ENCODE measurements at regions not wholly inside any gene's neighbourhood (a gene's known extent, or its start where the extent isn't known, plus 50 kb on each side); places are given as distances from the start of the nearest gene placed in this dataset.
"Not testable (repeated sequence)": the region's sequence is repeated elsewhere in the genome, so short reads cannot be mapped to it uniquely, and the experiment has no call there.

DNA sequence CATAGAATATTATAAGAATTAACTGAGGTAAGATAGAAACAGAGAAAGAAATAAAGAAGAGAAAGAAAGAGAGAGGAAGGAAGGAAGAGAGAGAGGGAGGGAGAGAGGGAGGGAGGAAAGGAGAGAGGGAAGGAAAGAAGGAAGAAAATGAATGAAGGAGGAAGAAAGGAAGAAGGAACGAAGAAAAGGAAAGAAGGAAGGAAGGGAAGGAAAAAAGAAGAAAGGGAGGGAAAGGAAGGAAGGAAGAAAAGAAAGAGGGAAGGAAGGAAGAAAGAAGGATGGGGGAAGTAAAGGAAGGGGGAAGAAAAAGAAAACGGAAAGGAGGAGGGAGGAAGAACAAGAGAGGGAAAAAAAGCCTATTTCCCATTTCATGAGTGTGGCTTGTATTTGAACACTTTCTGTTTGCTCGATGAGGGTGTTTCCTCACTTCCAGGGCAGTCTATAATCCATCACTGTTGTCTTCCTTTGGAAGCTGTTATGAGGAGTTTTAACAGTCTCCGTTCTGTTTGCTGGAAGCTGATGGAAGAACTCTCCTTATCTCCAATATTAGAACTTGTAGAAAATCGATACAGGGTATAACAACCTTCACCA, 402.4 kb downstream of the TMEM114 start:
- no peak for DNase-seq (ENCODE audit: low spot score)

DNA sequence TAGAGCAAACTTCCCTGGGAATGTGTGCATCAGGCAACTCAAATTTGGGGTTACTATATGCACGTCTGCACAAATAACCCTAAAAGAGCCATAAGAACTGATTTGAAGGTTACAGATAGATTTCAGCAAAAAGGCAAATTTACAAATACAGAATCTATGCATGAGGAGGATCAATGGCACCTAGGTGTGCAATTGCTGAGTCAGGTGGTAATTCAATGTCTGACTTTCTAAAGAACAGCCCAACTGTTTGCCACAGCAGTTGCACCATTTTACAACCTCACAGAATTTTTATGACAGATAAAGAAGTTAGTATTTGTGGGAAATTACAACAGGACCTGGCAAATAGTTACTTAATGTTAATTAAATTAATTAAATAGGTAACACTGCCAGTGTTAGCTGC, 405.5 kb downstream of the TMEM114 start:
- no peak for DNase-seq (ENCODE audit: low spot score)

DNA sequence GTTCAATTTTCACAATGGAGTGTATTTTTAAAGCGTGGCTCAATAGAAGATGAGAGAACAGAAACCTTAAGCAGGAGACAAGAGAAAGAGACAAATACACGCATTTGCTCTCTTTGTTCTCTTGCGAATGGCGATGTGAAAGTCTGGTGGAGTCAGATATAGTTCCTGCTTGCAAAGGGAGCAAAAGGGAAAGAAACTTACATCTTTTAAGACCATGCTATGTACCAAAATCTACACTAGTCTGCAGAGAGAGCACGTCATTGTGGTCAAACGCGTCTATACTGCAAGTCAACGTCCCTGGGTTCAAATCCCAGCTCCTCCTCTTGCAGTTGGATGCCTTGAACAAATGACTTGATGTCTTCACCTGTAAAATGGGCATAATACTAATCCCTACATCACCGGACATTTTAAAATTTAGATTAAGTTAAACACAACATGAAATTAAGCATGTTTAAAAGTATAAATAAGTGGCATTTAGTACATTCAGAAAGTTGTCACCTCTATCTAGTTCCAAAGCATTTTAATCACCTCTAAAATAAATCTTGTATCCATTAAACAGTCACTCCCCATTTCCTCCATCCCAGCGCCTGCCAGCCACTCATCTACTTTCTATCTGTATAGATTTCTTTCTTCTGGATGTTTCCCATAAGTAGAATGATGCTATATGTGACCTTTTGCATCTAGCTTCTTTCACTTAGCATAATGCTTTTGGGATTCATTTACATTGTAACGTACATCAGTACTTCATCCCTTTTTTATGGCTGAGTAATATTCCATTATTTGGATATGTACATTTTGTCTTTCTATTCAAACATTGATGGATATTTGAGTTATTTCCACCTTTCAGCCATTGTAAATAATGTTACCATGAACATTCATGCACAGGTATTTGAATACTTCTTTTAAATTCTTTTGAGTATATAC, 406.9 kb downstream of the TMEM114 start:
- no peak for DNase-seq (ENCODE audit: low spot score)

DNA sequence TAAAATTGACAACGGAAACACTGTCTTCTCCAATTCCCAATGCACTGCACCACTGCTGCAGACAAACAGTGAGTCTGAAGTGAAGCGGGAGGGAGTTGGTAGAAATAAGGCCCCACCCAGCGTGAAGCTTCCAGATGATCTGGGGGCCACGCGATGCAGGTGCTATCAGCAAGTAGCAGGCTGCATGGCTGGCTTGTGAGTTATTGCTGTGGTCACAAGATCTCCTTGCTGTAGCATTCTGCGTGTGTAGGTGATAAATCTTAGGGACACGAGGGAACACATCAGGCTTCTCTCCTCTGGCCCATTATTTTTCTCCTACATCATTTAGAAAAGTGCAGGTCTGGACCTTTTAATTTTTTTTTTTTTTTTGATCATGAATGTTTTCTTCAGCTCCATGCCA, 407.6 kb downstream of the TMEM114 start:
- DNase-seq (ENCODE audit: low spot score), result no peak

DNA sequence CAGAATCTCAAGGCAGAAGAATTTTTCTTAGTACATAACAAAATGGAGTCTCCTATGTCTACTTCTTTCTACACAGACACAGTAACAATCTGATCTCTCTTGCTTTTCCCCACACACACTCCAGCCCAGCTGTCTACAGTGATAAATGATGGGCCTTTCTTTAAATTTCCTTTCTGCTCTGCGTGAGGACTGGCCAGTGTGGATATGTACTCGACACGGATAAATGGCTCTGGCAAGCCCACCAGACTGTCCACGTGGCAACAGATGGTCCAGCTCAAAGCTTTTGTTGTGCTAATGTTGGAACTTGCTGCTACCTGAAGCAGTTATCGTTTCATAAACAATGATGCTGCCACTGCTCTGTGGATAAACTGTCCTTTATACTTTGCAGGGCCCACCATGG, 410.7 kb downstream of the TMEM114 start:
- DNase-seq (ENCODE audit: low spot score), result no peak

DNA sequence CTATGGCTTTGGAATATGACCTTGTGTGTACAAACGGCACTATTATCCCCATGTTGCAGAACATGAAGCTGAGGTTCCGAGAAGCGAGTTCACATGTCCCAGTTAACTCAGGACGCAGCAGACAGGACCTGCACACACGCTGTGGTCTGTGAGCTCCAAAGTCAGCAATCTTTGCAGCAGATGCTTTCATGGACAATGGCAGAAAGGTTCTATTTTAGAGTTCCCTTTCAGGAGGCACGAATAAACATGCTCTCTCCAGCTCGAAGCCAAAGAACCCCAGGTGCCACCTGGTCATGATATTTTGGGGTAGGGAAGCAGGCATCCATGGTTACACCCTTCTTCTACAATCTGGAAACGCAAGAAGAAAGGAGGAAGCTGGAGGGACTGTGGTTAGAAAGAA, 412.0 kb downstream of the TMEM114 start:
- no peak for DNase-seq (ENCODE audit: low spot score)

DNA sequence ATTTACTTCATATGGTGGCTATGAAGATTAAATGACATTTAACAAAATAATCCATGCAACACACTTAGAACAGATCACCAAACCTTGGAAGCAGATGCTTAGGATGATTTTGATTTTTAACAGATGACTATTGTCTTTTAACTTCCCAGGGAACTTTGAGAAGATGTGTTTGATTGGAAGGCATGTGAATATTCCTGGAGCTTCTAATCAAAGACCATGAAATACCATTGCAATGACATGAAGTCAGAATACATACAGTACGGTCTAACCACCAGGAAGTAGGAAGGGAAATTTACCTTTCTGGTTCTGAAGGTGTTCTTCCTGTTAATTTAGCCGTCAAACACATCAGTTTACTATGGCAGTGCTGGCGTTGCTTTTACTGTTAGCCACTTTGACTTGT, 414.9 kb downstream of the TMEM114 start:
- DNase-seq (ENCODE audit: low spot score), result no peak

DNA sequence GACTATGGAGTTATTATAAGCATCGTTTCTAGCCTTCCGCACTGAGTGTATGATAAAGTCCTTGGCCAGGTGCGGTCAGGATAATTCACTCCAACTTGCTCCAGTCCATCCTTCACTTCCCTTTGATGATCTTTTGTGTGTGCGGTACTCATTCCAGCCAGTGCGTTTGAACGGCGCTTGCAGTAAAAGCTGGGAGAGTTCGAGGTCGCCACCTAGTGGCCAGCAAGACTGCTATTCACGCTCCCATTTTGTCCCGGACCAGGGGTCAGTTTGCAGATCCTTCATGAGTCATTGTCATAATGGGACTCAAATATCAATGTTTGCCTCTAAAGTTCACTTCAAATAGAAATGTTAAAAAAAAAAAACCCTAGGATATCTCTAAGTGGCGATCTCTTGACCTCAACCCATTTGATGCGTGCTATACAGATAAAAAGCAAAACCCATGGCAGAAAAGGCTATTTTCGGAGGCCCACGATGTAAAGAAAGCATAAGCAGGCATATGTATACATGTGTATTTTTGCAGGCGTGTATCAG, 417.1 kb downstream of the TMEM114 start:
- peak; percentile 19 for DNase-seq (ENCODE audit: low spot score)

DNA sequence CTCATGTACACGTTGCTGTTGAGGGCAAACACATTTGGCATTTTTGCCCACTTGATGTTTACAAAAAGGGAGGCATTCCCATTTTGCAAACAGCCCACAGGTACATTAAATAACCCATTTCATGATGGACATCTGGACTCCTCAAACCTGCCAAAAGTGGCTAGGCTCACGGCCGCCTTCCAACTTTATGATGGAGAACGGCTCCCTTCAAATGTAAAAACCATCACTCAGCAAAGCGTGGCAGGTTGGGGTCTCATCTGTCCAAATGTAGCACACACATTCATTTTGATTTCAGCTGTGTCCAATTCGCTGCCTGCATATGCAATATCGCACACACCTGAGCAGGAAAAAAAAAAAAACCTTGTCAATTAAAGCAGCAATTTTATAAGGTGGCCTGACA, 417.8 kb downstream of the TMEM114 start:
- DNase-seq (ENCODE audit: low spot score), result no peak

DNA sequence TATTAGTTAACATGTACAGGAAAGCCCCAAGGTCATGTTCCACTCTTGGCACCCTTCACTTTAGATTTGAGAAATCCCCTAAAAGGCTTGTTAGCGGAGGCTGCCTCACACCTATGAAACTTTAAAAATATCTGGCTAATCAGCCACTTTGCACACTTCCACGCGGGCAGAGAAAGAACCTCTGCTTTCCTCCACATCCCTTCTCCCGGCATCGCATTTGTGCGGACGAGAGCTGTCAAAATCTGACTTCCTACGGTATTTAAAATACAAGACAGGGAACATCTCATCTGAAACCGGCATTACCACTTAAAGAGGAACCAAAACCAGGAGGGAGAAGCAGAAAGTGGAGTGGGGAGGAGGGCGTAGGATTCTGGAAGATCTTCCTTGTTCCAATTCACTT, 422.3 kb downstream of the TMEM114 start:
- DNase-seq (ENCODE audit: low spot score), result no peak

DNA sequence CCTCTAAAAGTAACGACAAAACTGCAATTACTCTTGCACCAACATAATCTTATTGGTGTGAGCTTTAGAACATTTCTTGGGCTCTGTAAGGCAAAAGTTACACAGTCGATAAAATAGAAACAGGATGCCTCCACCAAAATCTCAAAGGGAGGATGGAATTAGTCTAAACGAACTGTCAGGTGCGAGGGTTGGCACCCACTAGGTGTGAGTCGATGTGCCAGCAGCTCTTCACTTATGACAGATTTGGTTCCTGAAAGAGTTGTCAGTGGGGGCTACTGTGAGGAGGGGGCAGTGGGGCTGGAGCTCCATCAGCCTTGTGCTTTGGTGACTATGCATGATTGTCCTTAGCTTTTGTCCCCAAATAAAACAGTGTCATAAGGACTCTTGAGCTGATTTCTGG, 422.9 kb downstream of the TMEM114 start:
- DNase-seq (ENCODE audit: low spot score), result no peak

DNA sequence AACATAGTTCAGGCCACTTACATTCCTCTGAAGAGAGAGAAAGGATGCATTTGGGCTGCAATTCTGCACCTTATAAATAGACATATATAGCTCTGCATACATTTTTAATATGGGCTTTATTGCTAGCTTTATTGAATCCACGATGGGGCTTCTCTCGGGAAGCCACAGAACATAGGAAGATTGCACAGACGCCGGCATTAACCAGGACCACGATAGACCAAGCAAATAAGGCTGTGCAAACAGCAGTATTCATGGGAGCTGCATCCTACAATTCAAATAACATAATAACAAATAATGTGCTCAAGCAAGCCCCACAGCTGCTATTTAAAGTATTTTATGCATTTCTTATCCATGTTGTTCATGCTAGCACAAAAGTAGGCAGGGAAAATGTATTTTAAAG, 432.3 kb downstream of the TMEM114 start:
- no peak for DNase-seq (ENCODE audit: low spot score)

DNA sequence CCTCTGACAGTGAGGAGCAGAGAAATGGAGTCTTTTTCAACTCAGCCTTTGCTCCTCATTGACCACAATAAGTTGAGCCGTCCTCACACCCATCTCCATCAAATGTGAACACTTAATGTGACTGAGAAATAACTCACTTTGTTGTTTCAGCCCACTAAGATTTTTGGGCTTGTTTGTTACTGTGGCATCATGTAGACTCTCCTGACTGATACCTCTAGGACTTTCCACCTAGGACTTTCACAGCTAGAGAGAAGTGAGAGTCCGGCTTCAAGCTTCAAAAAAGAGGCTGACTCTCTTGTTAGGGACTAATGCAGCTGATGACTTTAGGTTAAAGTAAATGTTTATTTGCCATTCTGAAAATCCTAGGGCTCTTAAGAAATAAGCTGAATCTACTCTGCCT, 435.0 kb downstream of the TMEM114 start:
- no peak for DNase-seq (ENCODE audit: low spot score)

DNA sequence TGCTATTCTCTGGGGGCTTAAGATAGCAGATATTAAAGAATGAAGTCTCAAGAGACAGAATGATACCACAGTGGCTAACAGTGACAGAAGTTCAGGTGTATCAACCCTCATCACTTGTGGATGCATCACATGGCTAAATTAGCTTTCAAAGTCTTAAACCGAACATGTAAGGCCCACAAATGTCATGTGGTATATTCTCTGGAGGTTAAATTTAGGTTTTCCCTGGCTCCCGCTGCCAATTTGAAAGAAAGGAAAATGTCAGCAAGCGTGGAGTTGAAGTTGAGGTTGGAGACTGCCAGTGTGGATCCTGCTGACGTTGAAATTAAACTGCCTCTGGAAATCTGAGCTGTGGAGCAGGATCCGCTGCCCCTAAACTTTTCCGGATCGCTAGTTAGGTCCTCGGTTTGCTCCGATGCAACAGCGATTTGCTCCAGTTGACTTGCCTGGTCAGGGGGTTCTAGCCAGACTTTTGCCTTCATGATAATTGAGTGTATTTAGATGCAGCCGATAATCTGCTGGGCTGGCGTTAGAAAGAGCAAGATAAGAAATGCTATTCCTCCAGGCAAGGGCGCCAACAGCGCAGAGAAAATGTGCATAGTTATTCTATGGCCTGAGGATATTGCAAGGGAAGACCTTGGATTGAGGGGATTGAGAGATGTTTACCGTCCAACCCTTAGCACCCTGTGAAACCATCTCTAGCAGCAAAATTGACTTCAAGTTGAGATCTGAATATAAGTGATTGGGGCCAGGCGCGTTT, 443.9 kb downstream of the TMEM114 start:
- no peak for DNase-seq (ENCODE audit: low spot score)

DNA sequence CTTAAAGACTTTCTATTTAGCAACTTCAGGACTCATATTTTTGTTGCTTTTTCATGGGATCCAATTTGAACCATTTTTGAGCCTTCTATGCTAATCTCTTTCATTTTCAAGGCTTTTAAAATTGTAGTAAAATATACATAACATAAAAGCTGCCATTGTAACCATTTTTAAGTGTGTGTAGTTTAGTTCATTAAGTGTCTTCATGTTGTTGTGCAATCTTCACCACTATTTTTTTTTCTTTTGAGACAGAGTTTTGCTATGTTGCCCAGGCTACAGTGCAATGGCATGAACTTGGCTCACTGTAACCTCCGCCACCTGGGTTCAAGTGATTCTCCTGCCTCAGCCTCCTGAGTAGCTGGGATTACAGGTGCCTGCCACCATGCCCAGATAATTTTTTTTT, 451.6 kb downstream of the TMEM114 start:
- no peak for DNase-seq (ENCODE audit: low spot score)

DNA sequence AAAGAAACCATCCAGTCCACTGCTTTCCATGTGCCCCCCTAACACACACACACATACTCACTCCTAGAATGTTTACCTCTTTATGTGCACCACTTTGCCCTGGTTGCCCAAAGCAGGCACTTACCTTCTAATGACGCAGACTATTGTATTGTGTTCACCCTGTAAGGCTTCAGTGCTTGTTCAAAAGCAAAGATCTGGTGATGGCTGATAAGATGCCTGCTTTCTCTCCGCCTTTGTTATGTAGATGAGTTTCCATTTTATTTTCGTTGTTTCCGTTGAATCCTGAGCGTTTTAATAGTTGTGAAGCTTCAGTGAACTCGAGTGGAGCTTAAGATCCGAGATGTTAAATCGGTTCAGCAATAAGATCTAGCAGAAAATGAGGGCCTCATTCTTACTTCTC, 452.7 kb downstream of the TMEM114 start:
- DNase-seq (ENCODE audit: low spot score), result no peak

DNA sequence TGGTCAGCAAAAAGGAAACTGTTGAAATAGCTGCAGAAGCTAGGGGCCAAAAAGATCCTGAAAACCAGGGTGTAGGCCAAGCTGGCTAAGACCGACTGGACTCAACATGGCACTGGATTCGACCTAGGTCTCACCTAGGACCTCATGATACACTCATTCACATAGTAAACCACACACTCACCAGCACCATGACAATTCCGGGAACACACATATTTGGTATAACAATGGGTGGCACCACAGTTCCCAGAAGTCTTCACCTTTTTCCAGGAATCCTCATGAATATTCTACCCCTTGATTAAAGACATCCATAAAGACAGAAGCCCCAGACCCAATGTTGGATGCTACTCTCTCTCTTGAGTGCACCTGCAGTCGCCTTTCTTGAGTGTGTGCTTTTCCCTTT, 460.1 kb downstream of the TMEM114 start:
- DNase-seq (ENCODE audit: low spot score), result no peak

DNA sequence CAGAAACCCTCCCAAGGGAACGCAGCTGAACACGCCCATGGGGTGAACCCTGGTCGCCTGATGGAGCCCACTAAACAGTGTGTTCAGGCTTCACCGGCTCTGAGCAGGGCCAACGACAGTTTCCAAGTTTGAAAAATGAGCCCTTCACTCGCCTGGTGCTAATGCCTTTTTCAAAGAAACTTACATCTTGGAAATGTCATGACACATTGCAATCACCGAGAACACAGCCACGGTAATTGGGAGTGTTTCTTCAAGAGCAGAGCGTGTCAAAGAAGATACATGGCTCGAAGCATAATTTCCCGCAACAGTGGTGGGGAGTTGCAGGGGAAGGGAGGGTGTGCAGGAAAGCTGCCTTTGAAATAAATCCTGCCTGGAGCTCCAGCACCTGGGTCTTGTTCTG, 463.2 kb downstream of the TMEM114 start:
- DNase-seq (ENCODE audit: low spot score), result no peak

DNA sequence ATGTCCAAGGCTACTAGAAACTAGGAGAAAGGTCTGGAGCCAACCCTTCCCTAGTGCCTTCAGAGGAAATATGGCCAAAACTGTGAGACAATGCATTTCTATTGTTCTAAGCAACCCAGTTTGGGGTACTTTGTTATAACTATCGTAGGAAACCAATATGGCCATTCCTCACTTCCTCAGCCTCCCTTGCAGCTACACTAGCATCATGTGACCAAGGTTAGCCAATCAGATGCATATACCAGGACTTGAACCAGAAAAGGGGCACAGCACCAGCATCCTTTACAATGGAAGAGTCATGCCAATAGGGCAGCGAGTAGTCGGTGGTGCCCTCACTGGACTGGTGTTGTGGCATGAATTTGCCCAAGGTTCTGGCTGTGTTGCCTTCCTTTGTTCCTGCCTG, 464.0 kb downstream of the TMEM114 start:
- DNase-seq (ENCODE audit: low spot score), result no peak

DNA sequence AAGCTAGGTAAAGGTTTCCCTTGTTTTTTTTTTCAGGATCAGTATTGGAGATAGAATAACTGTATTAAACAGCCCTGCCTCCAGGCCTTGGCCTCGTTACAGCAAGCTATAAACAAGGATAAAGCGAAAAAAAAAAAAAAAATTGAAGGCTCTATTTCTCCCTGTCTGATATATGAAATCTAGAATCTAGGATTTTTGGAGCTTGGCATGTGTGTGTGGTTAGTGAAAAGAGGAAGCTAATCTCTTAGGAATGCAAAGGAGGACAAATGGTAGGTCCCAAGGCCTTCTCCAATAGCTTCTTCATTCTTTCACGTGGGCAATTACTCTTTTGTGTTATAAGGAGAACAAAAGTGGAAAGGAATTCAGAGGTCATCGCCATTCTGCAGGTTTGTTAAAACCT, 470.3 kb downstream of the TMEM114 start:
- DNase-seq (ENCODE audit: low spot score), result no peak

DNA sequence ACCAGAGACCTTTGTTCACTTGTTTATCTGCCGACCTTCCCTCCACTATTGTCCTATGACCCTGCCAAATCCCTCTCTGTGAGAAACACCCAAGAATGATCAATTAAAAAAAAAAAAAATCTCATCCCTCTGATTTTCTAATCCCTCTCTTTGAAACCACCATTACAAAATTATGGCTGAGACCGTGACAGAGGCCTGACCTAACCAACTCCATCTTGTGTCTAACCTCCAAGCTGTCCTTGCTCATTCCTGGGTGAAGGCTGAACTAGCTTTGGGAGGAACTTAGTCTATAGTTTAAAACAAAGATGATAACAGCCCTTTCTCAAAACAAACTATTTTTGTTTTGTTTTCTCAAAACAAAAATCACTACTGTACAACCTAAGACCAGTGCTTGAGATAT, 474.5 kb downstream of the TMEM114 start:
- no peak for DNase-seq (ENCODE audit: low spot score)

DNA sequence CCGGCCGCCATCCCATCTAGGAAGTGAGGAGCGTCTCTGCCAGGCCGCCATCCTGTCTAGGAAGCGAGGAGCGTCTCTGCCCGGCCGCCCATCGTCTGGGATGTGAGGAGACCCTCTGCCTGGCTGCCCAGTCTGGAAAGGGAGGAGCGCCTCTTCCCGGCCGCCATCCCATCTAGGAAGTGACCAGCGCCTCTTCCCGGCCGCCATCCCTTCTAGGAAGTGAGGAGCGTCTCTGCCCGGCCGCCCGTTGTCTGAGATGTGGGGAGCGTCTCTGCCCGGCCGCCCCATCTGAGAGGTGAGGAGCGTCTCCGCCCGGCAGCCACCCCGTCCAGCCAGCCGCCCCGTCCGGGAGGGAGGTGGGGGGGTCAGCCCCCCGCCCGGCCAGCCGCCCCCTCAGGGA, 475.4 kb downstream of the TMEM114 start:
- not testable (repeated sequence) for DNase-seq (ENCODE audit: low spot score)

DNA sequence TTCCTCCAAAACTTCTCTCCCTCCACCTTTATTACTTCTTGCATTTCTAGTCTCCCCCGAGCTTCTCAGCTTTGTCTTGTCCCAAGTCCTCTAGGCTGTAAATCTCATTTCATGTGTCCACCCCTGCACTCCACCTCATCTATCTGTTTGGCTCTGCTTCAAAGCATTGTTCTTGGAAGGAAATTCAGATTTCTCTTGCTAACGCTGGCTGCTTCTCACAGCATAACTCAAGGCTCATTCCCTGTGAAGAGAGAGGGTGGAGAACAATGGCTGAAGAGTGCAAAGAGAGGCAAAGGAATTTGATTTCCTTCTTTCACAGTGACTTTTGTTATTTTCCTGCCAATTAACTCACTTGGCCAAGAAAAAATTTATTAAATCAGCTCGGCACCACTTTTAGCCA, 476.5 kb downstream of the TMEM114 start:
- DNase-seq (ENCODE audit: low spot score), result no peak

Measured in germinal center (tissue), 1 donor.